Large intestine (tissue), 3 donors: ENCODE measurements at regions not wholly inside any gene's neighbourhood (a gene's known extent, or its start where the extent isn't known, plus 50 kb on each side); places are given as distances from the start of the nearest gene placed in this dataset.

Source experiments
- DNase-seq, 2 donors: peaks; one replicate each; pipeline versions ENCODE4 v3.0.0 to v3.0.0-alpha.2; 2013
- H3K27ac ChIP-seq: one replicate; pipeline ENCODE4 v1.5.1; 2013; ENCODE audit warnings: low read length
- H3K27me3 ChIP-seq: 2 replicates; pipeline ENCODE4 v1.6.1; 2013; ENCODE audit warnings: low read length; ENCODE audit not compliant: control insufficient read depth, insufficient read depth
- H3K36me3 ChIP-seq: 2 replicates; pipeline ENCODE4 v1.6.1; 2013; ENCODE audit warnings: low read length; ENCODE audit not compliant: control insufficient read depth, insufficient read depth
- H3K4me1 ChIP-seq: one replicate; pipeline ENCODE4 v1.6.1; 2013; ENCODE audit warnings: low read length; ENCODE audit not compliant: control insufficient read depth, insufficient read depth
- H3K4me3 ChIP-seq: one replicate; pipeline ENCODE4 v1.5.1; 2013; ENCODE audit warnings: low read length
- H3K9me3 ChIP-seq: one replicate; pipeline ENCODE4 v1.6.1; 2013; ENCODE audit warnings: mild to moderate bottlenecking, low read depth, low read length, moderate library complexity; ENCODE audit not compliant: control insufficient read depth
- WGBS: methylation state at CpG from one replicate; pipeline ENCODE4 v1.1.5; 2013; ENCODE audit warnings: low lambda C conversion rate; ENCODE audit not compliant: insufficient coverage; 5-methylcytosine and 5-hydroxymethylcytosine counted together

GRCh38 chr4:132557660-132558059 lies 591.4 kb upstream of the PCDH10 start:
- Histone ChIP-seq H3K9me3 (no peaks in the 10 kb centered on the region), H3K4me1 (no peaks in the 10 kb centered on the region)
- no peak for DNase-seq

GRCh38 chr4:132564920-132565319 lies 584.2 kb upstream of the PCDH10 start:
- Histone ChIP-seq H3K9me3 (no peaks in the 10 kb centered on the region), H3K36me3 (no peaks in the 10 kb centered on the region), H3K27me3 (no peaks in the 10 kb centered on the region), H3K4me1 (no peaks in the 10 kb centered on the region), H3K4me3 (no peak overlapping the region), H3K27ac (no peak overlapping the region)
- DNase-seq = no peak
- WGBS = no CpG with 5 or more reads among the region's 1 CpG

More at GRCh38 chr4:132557660-132558059, 591.4 kb upstream of the PCDH10 start:
- Histone ChIP-seq H3K36me3 (no peaks in the 10 kb centered on the region), H3K27ac (no peak overlapping the region), H3K4me3 (no peak overlapping the region), H3K27me3 (no peaks in the 10 kb centered on the region)

- H3K4me1 ChIP-seq = no peaks in the 10 kb centered on the region
- H3K36me3 ChIP-seq = no peaks in the 10 kb centered on the region
- H3K27me3 ChIP-seq = no peaks in the 10 kb centered on the region
- no peak overlapping the region for H3K27ac ChIP-seq
- no peak for DNase-seq
- WGBS = no CpG with 5 or more reads among the region's 2 CpGs
- H3K9me3 ChIP-seq = no peaks in the 10 kb centered on the region
- H3K4me3 ChIP-seq = no peak overlapping the region
Measured at GRCh38 chr4:132565542-132565941, 583.6 kb upstream of the PCDH10 start.

GRCh38 chr4:132572210-132572609 lies 576.9 kb upstream of the PCDH10 start:
- DNase-seq = no peak
- 46% methylated on average over 3 of the region's 6 CpGs for WGBS
- no peaks in the 10 kb centered on the region for H3K36me3 ChIP-seq

GRCh38 chr4:132587626-132588025 lies 561.5 kb upstream of the PCDH10 start:
- no peaks in the 10 kb centered on the region for H3K9me3 ChIP-seq
- no peak overlapping the region for H3K4me3 ChIP-seq
- no peak overlapping the region for H3K27ac ChIP-seq
- DNase-seq = no peak
- no peaks in the 10 kb centered on the region for H3K4me1 ChIP-seq
- no peaks in the 10 kb centered on the region for H3K36me3 ChIP-seq
- H3K27me3 ChIP-seq = no peaks in the 10 kb centered on the region

More at GRCh38 chr4:132572210-132572609, 576.9 kb upstream of the PCDH10 start:
- Histone ChIP-seq H3K4me3 (no peak overlapping the region), H3K27ac (no peak overlapping the region), H3K27me3 (no peaks in the 10 kb centered on the region), H3K4me1 (no peaks in the 10 kb centered on the region), H3K9me3 (no peaks in the 10 kb centered on the region)

- Histone ChIP-seq H3K9me3 (no peaks in the 10 kb centered on the region), H3K27ac (no peak overlapping the region), H3K27me3 (no peaks in the 10 kb centered on the region), H3K4me1 (no peaks in the 10 kb centered on the region), H3K4me3 (no peak overlapping the region), H3K36me3 (no peaks in the 10 kb centered on the region)
- no peak for DNase-seq
- no CpG with 5 or more reads among the region's 13 CpGs for WGBS
Measured at GRCh38 chr4:132592340-132592739, 556.8 kb upstream of the PCDH10 start.

GRCh38 chr4:132592850-132593249 lies 556.2 kb upstream of the PCDH10 start:
- 100% methylated on average over 2 of the region's 2 CpGs for WGBS
- no peaks in the 10 kb centered on the region for H3K27me3 ChIP-seq
- H3K36me3 ChIP-seq = no peaks in the 10 kb centered on the region
- no peak overlapping the region for H3K4me3 ChIP-seq
- H3K4me1 ChIP-seq = no peaks in the 10 kb centered on the region
- no peaks in the 10 kb centered on the region for H3K9me3 ChIP-seq
- H3K27ac ChIP-seq = no peak overlapping the region
- DNase-seq = no peak

- 50% methylated on average over 2 of the region's 4 CpGs for WGBS
- Histone ChIP-seq H3K27ac (no peak overlapping the region), H3K27me3 (no peaks in the 10 kb centered on the region), H3K4me1 (no peaks in the 10 kb centered on the region), H3K36me3 (no peaks in the 10 kb centered on the region), H3K4me3 (no peak overlapping the region), H3K9me3 (no peaks in the 10 kb centered on the region)
- no peak for DNase-seq
Measured at GRCh38 chr4:132593717-132594400, 555.2 kb upstream of the PCDH10 start.

GRCh38 chr4:132596186-132596585 lies 552.9 kb upstream of the PCDH10 start:
- Histone ChIP-seq H3K27me3 (no peaks in the 10 kb centered on the region), H3K9me3 (no peaks in the 10 kb centered on the region), H3K27ac (no peak overlapping the region), H3K4me1 (no peaks in the 10 kb centered on the region), H3K36me3 (no peaks in the 10 kb centered on the region), H3K4me3 (no peak overlapping the region)
- no peak for DNase-seq
- WGBS = no CpG with 5 or more reads among the region's 1 CpG

- Histone ChIP-seq H3K27ac (no peak overlapping the region), H3K27me3 (no peaks in the 10 kb centered on the region), H3K4me3 (no peak overlapping the region), H3K9me3 (no peaks in the 10 kb centered on the region), H3K36me3 (no peaks in the 10 kb centered on the region), H3K4me1 (no peaks in the 10 kb centered on the region)
- WGBS = 42% methylated on average over 2 of the region's 4 CpGs
- no peak for DNase-seq
Measured at GRCh38 chr4:132605551-132605950, 543.5 kb upstream of the PCDH10 start.

GRCh38 chr4:132614682-132615081 lies 534.4 kb upstream of the PCDH10 start:
- no peak overlapping the region for H3K4me3 ChIP-seq
- no peaks in the 10 kb centered on the region for H3K9me3 ChIP-seq
- no peaks in the 10 kb centered on the region for H3K27me3 ChIP-seq
- no peaks in the 10 kb centered on the region for H3K36me3 ChIP-seq
- no peaks in the 10 kb centered on the region for H3K4me1 ChIP-seq
- no peak for DNase-seq
- H3K27ac ChIP-seq = no peak overlapping the region
